PC-3 (cell line): ENCODE measurements at regions not wholly inside any gene's neighbourhood (a gene's known extent, or its start where the extent isn't known, plus 50 kb on each side); places are given as distances from the start of the nearest gene placed in this dataset.

Source experiments
- ATAC-seq: fragments of 200-7000 bp; cut with Tn5 transposase; 2 replicates; pipeline ENCODE4 v1.9.1; 2020; ENCODE audit warnings: mild to moderate bottlenecking, moderate library complexity
- BruUV-seq: library from RNA; stranded (reverse); fragments of 400-500 nt; replicated peaks from 2 replicates; lab custom pipeline; 2021; lab: Mats Ljungman, UMichigan
- CTCF ChIA-PET: fragments of 300-600 bp; sonication (Branson Sonifier 250); formaldehyde crosslinking; loops from one replicate; lab custom pipeline; 2022; ENCODE audit warnings: antibody characterized with exemption; lab: Charles Lee
- POLR2A ChIA-PET: fragments of 300-600 bp; sonication (Branson Sonifier 250); formaldehyde crosslinking; loops from one replicate; lab custom pipeline; 2022; ENCODE audit warnings: antibody characterized with exemption; ENCODE audit not compliant: unreplicated experiment; lab: Charles Lee
- DNase-seq: peaks from one replicate; pipeline ENCODE4 v3.0.0-alpha.2; 2015
- H2AFZ ChIP-seq: fragments of 300-600 bp; sonication (generic); 2 replicates; pipeline ENCODE4 v1.6.0; 2016; ENCODE audit warnings: antibody characterized with exemption, low read length
- H3F3A ChIP-seq: fragments of 300-600 bp; sonication (generic); one replicate; pipeline ENCODE4 v1.6.0; 2017; ENCODE audit warnings: antibody characterized with exemption, low read length, control low read depth, mild to moderate bottlenecking; ENCODE audit not compliant: unreplicated experiment
- H3K27ac ChIP-seq: fragments of 300-600 bp; sonication (generic); 2 replicates; pipeline ENCODE4 v1.5.1; 2016; ENCODE audit warnings: mild to moderate bottlenecking, low read length
- H3K27me3 ChIP-seq: fragments of 300-600 bp; sonication (generic); 2 replicates; pipeline ENCODE4 v1.6.1; 2016; ENCODE audit warnings: low read length, mixed read lengths
- H3K36me3 ChIP-seq: fragments of 300-600 bp; sonication (generic); 2 replicates; pipeline ENCODE4 v1.6.1; 2016; ENCODE audit warnings: low read depth, mixed run types, low read length, mixed read lengths
- H3K4me1 ChIP-seq: fragments of 300-600 bp; sonication (generic); 2 replicates; pipeline ENCODE4 v1.5.1; 2016; ENCODE audit warnings: low read length; ENCODE audit not compliant: insufficient read depth
- H3K4me2 ChIP-seq: fragments of 300-600 bp; sonication (generic); 2 replicates; pipeline ENCODE4 v1.6.0; 2016; ENCODE audit warnings: low read length
- H3K4me3 ChIP-seq: fragments of 300-600 bp; sonication (generic); 2 replicates; pipeline ENCODE4 v1.5.1; 2016; ENCODE audit warnings: mild to moderate bottlenecking, low read length, mixed read lengths
- H3K79me2 ChIP-seq: fragments of 300-600 bp; sonication (generic); 2 replicates; pipeline ENCODE4 v1.6.1; 2017; ENCODE audit warnings: low read length, mixed read lengths
- H3K9ac ChIP-seq: fragments of 300-600 bp; sonication (generic); 2 replicates; pipeline ENCODE4 v1.6.0; 2016; ENCODE audit warnings: mild to moderate bottlenecking, low read length
- H3K9me2 ChIP-seq: fragments of 300-600 bp; sonication (generic); replicated peaks from 2 replicates; pipeline ENCODE4 v1.6.1; 2016; ENCODE audit warnings: mixed run types, low read length, mixed read lengths
- H3K9me3 ChIP-seq: fragments of 300-600 bp; sonication (generic); 2 replicates; pipeline ENCODE4 v1.6.1; 2016; ENCODE audit warnings: low read length, mixed read lengths
- H4K20me1 ChIP-seq: fragments of 300-600 bp; sonication (generic); 2 replicates; pipeline ENCODE4 v1.6.1; 2016; ENCODE audit warnings: low read length, mixed read lengths
- CTCF ChIP-seq: fragments of 300-600 bp; sonication (generic); conservative IDR thresholded peaks from 2 replicates; pipeline ENCODE4 v1.5.1; 2017; ENCODE audit warnings: antibody characterized with exemption, low read depth, mild to moderate bottlenecking, low read length
- EZH2 ChIP-seq: fragments of 300-600 bp; sonication (generic); IDR thresholded peaks from one replicate; pipeline ENCODE4 v1.6.1; 2017; ENCODE audit warnings: antibody characterized with exemption, mild to moderate bottlenecking, low read length; ENCODE audit not compliant: unreplicated experiment
- EZH2phosphoT487 ChIP-seq: fragments of 300-600 bp; sonication (generic); IDR thresholded peaks from 2 replicates; pipeline ENCODE4 v1.6.1; 2018; ENCODE audit warnings: mild to moderate bottlenecking, antibody characterized with exemption, low read length, borderline replicate concordance
- intact Hi-C: fragments of 100-400 bp; cut with micrococcal nuclease; formaldehyde crosslinking; loops from 2 replicates; pipeline ENCODE4 v1.9.0; 2023

DNA sequence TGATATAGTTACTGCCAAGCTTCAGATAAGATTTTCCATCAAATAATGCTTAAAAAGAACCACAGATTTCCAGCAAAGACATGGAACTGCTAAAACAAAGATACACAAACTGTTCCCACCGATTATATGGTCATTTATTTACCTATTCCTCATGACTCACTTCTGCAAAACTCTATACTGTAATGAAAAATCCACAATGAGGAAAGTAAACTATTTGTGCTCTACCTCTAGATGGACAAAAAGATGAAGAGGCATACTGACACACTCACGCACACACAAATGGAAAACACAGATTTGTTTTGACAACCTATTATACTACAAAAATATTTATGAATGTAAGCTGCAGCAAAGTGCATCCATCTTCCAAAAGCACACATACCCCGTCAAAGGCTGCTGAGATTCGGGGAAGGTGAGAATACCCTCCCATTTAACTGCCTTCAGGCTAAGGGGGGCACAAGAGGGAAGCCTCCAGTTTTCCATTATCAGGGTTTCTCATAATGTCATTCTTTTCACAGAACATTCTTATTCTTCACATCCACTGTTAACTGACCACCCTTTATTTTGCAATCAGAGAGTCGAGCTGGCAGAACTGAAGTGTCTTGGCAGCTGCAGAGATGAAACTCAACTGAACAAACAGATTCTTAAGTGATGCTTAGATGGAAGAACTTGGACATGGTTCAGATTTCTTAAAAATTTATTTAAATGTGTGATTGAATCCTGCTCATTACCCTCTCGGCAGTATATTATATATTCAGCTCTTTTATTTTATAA is 115.9 kb upstream of the TANK start:
- ChIA-PET POLR2A (no interaction called here), CTCF (no interaction called here)
- H3K4me2 ChIP-seq: peak overlapping the region; percentile 21; the same call in 1 of the 2 replicates
- H3K79me2 ChIP-seq: no peaks in the 10 kb centered on the region
- no peak overlapping the region for H3K4me3 ChIP-seq
- H3K9me3 ChIP-seq: no peaks in the 10 kb centered on the region
- peak; percentile 50 for ATAC-seq
- no peaks in the 10 kb centered on the region for H3F3A ChIP-seq
- no peaks in the 10 kb centered on the region for H3K36me3 ChIP-seq
- H2AFZ ChIP-seq: no peak overlapping the region
- TF ChIP-seq EZH2phosphoT487 (no peak), EZH2 (no peak), CTCF (no peak)
- peak; percentile 50 for DNase-seq
- H4K20me1 ChIP-seq: no peaks in the 10 kb centered on the region
- H3K9ac ChIP-seq: no peak overlapping the region
- intact Hi-C loops: no loop called here
- H3K4me1 ChIP-seq: peaks cover 5% of the 10 kb centered on the region
- BruUV-seq: no TSS peak
- no peaks in the 10 kb centered on the region for H3K9me2 ChIP-seq
- peak overlapping the region; percentile 24; the same call in 1 of the 2 replicates for H3K27ac ChIP-seq
- H3K27me3 ChIP-seq: no peaks in the 10 kb centered on the region

GRCh38 chr2:161044921-161045320 is 115.3 kb upstream of the TANK start:
- ChIA-PET CTCF (no interaction called here), POLR2A (no interaction called here)
- Histone ChIP-seq H3K4me3 (no peak overlapping the region), H3K27ac (no peak overlapping the region), H3K36me3 (no peaks in the 10 kb centered on the region), H2AFZ (no peak overlapping the region), H4K20me1 (no peaks in the 10 kb centered on the region), H3K9ac (no peak overlapping the region), H3K4me2 (no peak overlapping the region), H3K9me2 (no peaks in the 10 kb centered on the region), H3K79me2 (no peaks in the 10 kb centered on the region), H3K27me3 (no peaks in the 10 kb centered on the region), H3F3A (no peaks in the 10 kb centered on the region), H3K4me1 (peaks cover 5% of the 10 kb centered on the region), H3K9me3 (no peaks in the 10 kb centered on the region)
- intact Hi-C loops: no loop called here
- BruUV-seq: no TSS peak
- TF ChIP-seq EZH2 (no peak), EZH2phosphoT487 (no peak), CTCF (no peak)
- DNase-seq: no peak
- no peak for ATAC-seq

GRCh38 chr2:161045726-161046125 is 114.5 kb upstream of the TANK start:
- no peaks in the 10 kb centered on the region for H3K27me3 ChIP-seq
- H3K4me3 ChIP-seq: no peak overlapping the region
- TF ChIP-seq CTCF: no peak
- TF ChIP-seq EZH2: no peak
- no peak for TF ChIP-seq EZH2phosphoT487
- H2AFZ ChIP-seq: no peak overlapping the region
- no peak for ATAC-seq
- peak; percentile 30 for DNase-seq
- intact Hi-C loops: no loop called here
- H3F3A ChIP-seq: no peaks in the 10 kb centered on the region
- no peaks in the 10 kb centered on the region for H3K79me2 ChIP-seq
- ChIA-PET POLR2A (interaction anchor here (0.5 kb wide), 1 partner anchor 1694 kb away, joined by 7 read pairs; no protein-coding TSS in a partner anchor), CTCF (no interaction called here)
- H3K27ac ChIP-seq: no peak overlapping the region
- no peak overlapping the region for H3K4me2 ChIP-seq
- BruUV-seq: no TSS peak
- no peak overlapping the region for H3K9ac ChIP-seq
- H3K36me3 ChIP-seq: no peaks in the 10 kb centered on the region
- no peaks in the 10 kb centered on the region for H3K9me3 ChIP-seq
- peaks cover 5% of the 10 kb centered on the region for H3K4me1 ChIP-seq
- H4K20me1 ChIP-seq: no peaks in the 10 kb centered on the region
- H3K9me2 ChIP-seq: no peaks in the 10 kb centered on the region
